ENCODE measurements at regions not wholly inside any gene's neighbourhood (a gene's known extent, or its start where the extent isn't known, plus 50 kb on each side); places are given as distances from the start of the nearest gene placed in this dataset.

DNA sequence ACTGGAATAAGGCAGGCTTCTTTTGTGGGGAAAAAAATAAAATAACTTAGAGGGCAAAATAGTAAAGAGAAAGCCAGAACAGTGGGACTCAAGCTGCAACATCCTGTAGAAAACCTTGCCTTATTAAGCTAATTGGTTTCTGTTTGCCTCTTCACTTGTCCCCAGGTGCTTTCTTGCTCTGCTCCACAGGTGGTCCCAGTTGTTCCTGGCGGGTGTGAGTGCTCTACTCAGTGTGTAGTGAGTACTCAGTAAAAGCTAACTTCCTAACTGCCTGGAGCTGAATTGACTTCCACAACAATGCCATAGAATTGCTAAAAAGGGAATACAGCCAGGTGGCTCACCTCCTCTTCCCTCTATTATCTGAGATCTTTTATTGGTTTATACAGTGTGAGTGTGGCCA lies 930.2 kb downstream of the C4orf33 start:
- TF ChIP-seq PATZ1 (CRISPR knock-in tag; IDR thresholded peaks at IDR 0.05; ENCODE audit: borderline replicate concordance): no peak
- TF ChIP-seq GLIS3 (CRISPR knock-in tag; IDR thresholded peaks at IDR 0.05): no peak
- TF ChIP-seq, protein P1, sequence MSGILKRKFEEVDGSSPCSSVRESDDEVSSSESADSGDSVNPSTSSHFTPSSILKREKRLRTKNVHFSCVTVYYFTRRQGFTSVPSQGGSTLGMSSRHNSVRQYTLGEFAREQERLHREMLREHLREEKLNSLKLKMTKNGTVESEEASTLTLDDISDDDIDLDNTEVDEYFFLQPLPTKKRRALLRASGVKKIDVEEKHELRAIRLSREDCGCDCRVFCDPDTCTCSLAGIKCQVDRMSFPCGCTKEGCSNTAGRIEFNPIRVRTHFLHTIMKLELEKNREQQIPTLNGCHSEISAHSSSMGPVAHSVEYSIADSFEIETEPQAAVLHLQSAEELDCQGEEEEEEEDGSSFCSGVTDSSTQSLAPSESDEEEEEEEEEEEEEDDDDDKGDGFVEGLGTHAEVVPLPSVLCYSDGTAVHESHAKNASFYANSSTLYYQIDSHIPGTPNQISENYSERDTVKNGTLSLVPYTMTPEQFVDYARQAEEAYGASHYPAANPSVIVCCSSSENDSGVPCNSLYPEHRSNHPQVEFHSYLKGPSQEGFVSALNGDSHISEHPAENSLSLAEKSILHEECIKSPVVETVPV (CRISPR knock-in tag; IDR thresholded peaks at IDR 0.05): no peak
- no peak for TF ChIP-seq ESRRG (CRISPR knock-in tag; IDR thresholded peaks at IDR 0.05)
- no peak for TF ChIP-seq ISL1 (CRISPR knock-in tag; IDR thresholded peaks at IDR 0.05)
- no peak for TF ChIP-seq ZC3H10 (CRISPR knock-in tag; IDR thresholded peaks at IDR 0.05)
- TF ChIP-seq ARNTL (CRISPR knock-in tag; IDR thresholded peaks at IDR 0.05; ENCODE audit: borderline replicate concordance, low read depth): no peak
- TF ChIP-seq OSR1 (CRISPR knock-in tag; IDR thresholded peaks at IDR 0.05): no peak
- no peak for TF ChIP-seq PPARA (CRISPR knock-in tag; IDR thresholded peaks at IDR 0.05; ENCODE audit: borderline replicate concordance)
- TF ChIP-seq CREB5 (CRISPR knock-in tag; IDR thresholded peaks at IDR 0.05; ENCODE audit: low read depth): no peak
- no peak for TF ChIP-seq TCF4 (CRISPR knock-in tag; IDR thresholded peaks at IDR 0.05; ENCODE audit: borderline replicate concordance)
- TF ChIP-seq RARB (CRISPR knock-in tag; IDR thresholded peaks at IDR 0.05): no peak
- TF ChIP-seq, protein P2, sequence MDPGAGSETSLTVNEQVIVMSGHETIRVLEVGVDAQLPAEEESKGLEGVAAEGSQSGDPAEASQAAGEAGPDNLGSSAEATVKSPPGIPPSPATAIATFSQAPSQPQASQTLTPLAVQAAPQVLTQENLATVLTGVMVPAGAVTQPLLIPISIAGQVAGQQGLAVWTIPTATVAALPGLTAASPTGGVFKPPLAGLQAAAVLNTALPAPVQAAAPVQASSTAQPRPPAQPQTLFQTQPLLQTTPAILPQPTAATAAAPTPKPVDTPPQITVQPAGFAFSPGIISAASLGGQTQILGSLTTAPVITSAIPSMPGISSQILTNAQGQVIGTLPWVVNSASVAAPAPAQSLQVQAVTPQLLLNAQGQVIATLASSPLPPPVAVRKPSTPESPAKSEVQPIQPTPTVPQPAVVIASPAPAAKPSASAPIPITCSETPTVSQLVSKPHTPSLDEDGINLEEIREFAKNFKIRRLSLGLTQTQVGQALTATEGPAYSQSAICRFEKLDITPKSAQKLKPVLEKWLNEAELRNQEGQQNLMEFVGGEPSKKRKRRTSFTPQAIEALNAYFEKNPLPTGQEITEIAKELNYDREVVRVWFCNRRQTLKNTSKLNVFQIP (CRISPR knock-in tag; IDR thresholded peaks at IDR 0.05; ENCODE audit: borderline replicate concordance, low read depth): no peak
- no peak for ATAC-seq

GRCh38 chr4:130027973-130028372 lies 932.0 kb downstream of the C4orf33 start:
- no peak for TF ChIP-seq PPARA (CRISPR knock-in tag; IDR thresholded peaks at IDR 0.05; ENCODE audit: borderline replicate concordance)
- TF ChIP-seq RARB (CRISPR knock-in tag; IDR thresholded peaks at IDR 0.05): no peak
- no peak for TF ChIP-seq OSR1 (CRISPR knock-in tag; IDR thresholded peaks at IDR 0.05)
- no peak for TF ChIP-seq ARNTL (CRISPR knock-in tag; IDR thresholded peaks at IDR 0.05; ENCODE audit: borderline replicate concordance, low read depth)
- TF ChIP-seq TSHZ2 (CRISPR knock-in tag; IDR thresholded peaks at IDR 0.05): no peak
- TF ChIP-seq BACH2 (CRISPR knock-in tag; IDR thresholded peaks at IDR 0.05; ENCODE audit: borderline replicate concordance): no peak
- no peak for TF ChIP-seq GLIS3 (CRISPR knock-in tag; IDR thresholded peaks at IDR 0.05)
- TF ChIP-seq ZNF70 (CRISPR knock-in tag; IDR thresholded peaks at IDR 0.05): no peak
- no peak for TF ChIP-seq TCF4 (CRISPR knock-in tag; IDR thresholded peaks at IDR 0.05; ENCODE audit: borderline replicate concordance)
- no peak for TF ChIP-seq ESRRG (CRISPR knock-in tag; IDR thresholded peaks at IDR 0.05)
- ATAC-seq: no peak

- no peak for ATAC-seq
- TF ChIP-seq ZNF70 (CRISPR knock-in tag; IDR thresholded peaks at IDR 0.05) (no peak), ZNF8 (CRISPR knock-in tag; IDR thresholded peaks at IDR 0.05) (no peak), SNAI2 (CRISPR knock-in tag; IDR thresholded peaks at IDR 0.05) (no peak), ARNTL (CRISPR knock-in tag; IDR thresholded peaks at IDR 0.05; ENCODE audit: borderline replicate concordance, low read depth) (no peak), ZFP3 (CRISPR knock-in tag; IDR thresholded peaks at IDR 0.05) (no peak), PATZ1 (CRISPR knock-in tag; IDR thresholded peaks at IDR 0.05; ENCODE audit: borderline replicate concordance) (no peak), RARB (CRISPR knock-in tag; IDR thresholded peaks at IDR 0.05) (no peak), TCF4 (CRISPR knock-in tag; IDR thresholded peaks at IDR 0.05; ENCODE audit: borderline replicate concordance) (no peak), ESRRG (CRISPR knock-in tag; IDR thresholded peaks at IDR 0.05) (no peak), BACH2 (CRISPR knock-in tag; IDR thresholded peaks at IDR 0.05; ENCODE audit: borderline replicate concordance) (no peak), TSHZ2 (CRISPR knock-in tag; IDR thresholded peaks at IDR 0.05) (no peak), PPARA (CRISPR knock-in tag; IDR thresholded peaks at IDR 0.05; ENCODE audit: borderline replicate concordance) (no peak)
- TF ChIP-seq, protein P2 (CRISPR knock-in tag; IDR thresholded peaks at IDR 0.05; ENCODE audit: borderline replicate concordance, low read depth): no peak
These were observed 932.6 kb downstream of the C4orf33 start for GRCh38 chr4:130028552-130028951.
